Caco-2 (cell line): ENCODE measurements at regions not wholly inside any gene's neighbourhood (a gene's known extent, or its start where the extent isn't known, plus 50 kb on each side); places are given as distances from the start of the nearest gene placed in this dataset.

Experiments used
- BruUV-seq: library from RNA; stranded (reverse); fragments of 400-500 nt; replicated peaks from 2 replicates; lab custom pipeline; 2021; lab: Mats Ljungman, UMichigan
- CTCF ChIA-PET: fragments of 300-600 bp; sonication (Branson Sonifier 250); formaldehyde crosslinking; loops from one replicate; lab custom pipeline; 2022; ENCODE audit warnings: antibody characterized with exemption; lab: Charles Lee
- POLR2A ChIA-PET: fragments of 300-600 bp; sonication (Branson Sonifier 250); formaldehyde crosslinking; loops from one replicate; lab custom pipeline; 2022; ENCODE audit warnings: antibody characterized with exemption; lab: Charles Lee
- DNase-seq, 2 experiments: peaks; one replicate each; pipeline versions ENCODE4 v3.0.0 to v3.0.0-alpha.2; 2020 to 2022
- H3K27me3 ChIP-seq: replicated peaks from 2 replicates; pipeline ENCODE4 v1.6.0; 2011; ENCODE audit warnings: low read length; ENCODE audit not compliant: control insufficient read depth, insufficient read depth
- H3K36me3 ChIP-seq: 2 replicates; pipeline ENCODE4 v1.5.1; 2011; ENCODE audit warnings: low read length; ENCODE audit not compliant: control insufficient read depth, insufficient read depth
- H3K4me1 ChIP-seq: fragments of 250-450 bp; sonication (Bioruptor Pico); 2 replicates; pipeline ENCODE4 v1.5.1; 2020; ENCODE audit warnings: mild to moderate bottlenecking
- H3K4me3 ChIP-seq: 2 replicates; pipeline ENCODE4 v1.5.1; 2011; ENCODE audit warnings: low read depth, mild to moderate bottlenecking, control low read depth, low read length
- H3K9me3 ChIP-seq: fragments of 250-450 bp; sonication (Bioruptor Pico); 2 replicates; pipeline ENCODE4 v1.5.1; 2020; ENCODE audit warnings: mild to moderate bottlenecking, moderate library complexity
- H3K27ac Mint-ChIP-seq: one replicate; pipeline ENCODE4 v1.8.0; 2022; ENCODE audit warnings: mixed read lengths; ENCODE audit not compliant: unreplicated experiment
- H3K27me3 Mint-ChIP-seq: one replicate; pipeline ENCODE4 v1.8.0; 2022; ENCODE audit warnings: mixed read lengths; ENCODE audit not compliant: insufficient read depth, unreplicated experiment
- H3K36me3 Mint-ChIP-seq: one replicate; pipeline ENCODE4 v1.8.0; 2022; ENCODE audit warnings: mild to moderate bottlenecking, mixed read lengths; ENCODE audit not compliant: insufficient read depth, unreplicated experiment
- H3K4me1 Mint-ChIP-seq: one replicate; pipeline ENCODE4 v1.8.0; 2022; ENCODE audit warnings: low read depth, mixed read lengths; ENCODE audit not compliant: unreplicated experiment
- H3K4me3 Mint-ChIP-seq: one replicate; pipeline ENCODE4 v1.8.0; 2022; ENCODE audit warnings: mild to moderate bottlenecking, moderate library complexity, mixed read lengths; ENCODE audit not compliant: unreplicated experiment
- H3K9me3 Mint-ChIP-seq: one replicate; pipeline ENCODE4 v1.8.0; 2022; ENCODE audit warnings: mixed read lengths; ENCODE audit not compliant: unreplicated experiment
- CTCF ChIP-seq, 2 experiments: fragments of 200-600 bp in 1 of 2; IDR thresholded peaks; 1 replicate in 1 of 2; 2 replicates in 1 of 2; pipeline versions ENCODE4 v1.5.1 to v1.8.0; 2011 to 2022; ENCODE audit warnings: antibody characterized with exemption in 1 of 2, control low read depth in 1 of 2, inconsistent platforms in 1 of 2, low read depth in 1 of 2, low read length in 1 of 2, mild to moderate bottlenecking in 1 of 2, moderate library complexity in 1 of 2; ENCODE audit not compliant: insufficient read depth in 1 of 2, severe bottlenecking in 1 of 2, unreplicated experiment in 1 of 2
- intact Hi-C: fragments of 100-400 bp; cut with micrococcal nuclease; formaldehyde crosslinking; loops from one replicate; pipeline ENCODE4 v1.10.0; 2022; ENCODE audit not compliant: unreplicated experiment

DNA sequence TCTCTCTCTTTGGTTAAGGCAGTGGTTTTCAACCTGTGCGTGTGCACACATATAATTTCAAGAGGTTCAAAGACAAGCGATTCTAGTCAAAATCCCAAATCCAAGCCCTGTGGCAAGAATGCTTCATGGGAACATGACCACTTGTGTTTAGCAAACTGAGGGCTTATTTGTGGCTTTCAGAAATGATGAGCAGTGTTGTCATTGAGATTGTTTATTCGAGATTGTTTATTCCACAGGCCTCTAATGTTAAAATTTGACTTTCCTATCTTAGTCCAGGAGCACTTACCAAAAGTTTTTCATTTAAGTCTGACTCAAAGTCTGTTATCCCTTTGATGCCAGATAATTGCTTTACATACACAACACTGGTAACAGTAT lies 111.1 kb upstream of the ELL2 start:
- H3K4me3 ChIP-seq: no peak overlapping the region
- no peaks in the 10 kb centered on the region for H3K27me3 ChIP-seq
- H3K9me3 Mint-ChIP-seq: no peaks in the 10 kb centered on the region
- H3K4me3 Mint-ChIP-seq: no peak overlapping the region
- no peak for TF ChIP-seq CTCF (IDR thresholded peaks at IDR 0.05; ENCODE audit: insufficient read depth in 1 of 2, low read depth in 1 of 2, low read length in 1 of 2, severe bottlenecking in 1 of 2, unreplicated experiment in 1 of 2)
- ChIA-PET CTCF (no interaction called here), POLR2A (no interaction called here)
- no peaks in the 10 kb centered on the region for H3K36me3 ChIP-seq
- no peak overlapping the region for H3K27ac Mint-ChIP-seq
- H3K4me1 Mint-ChIP-seq: peaks cover 32% of the 10 kb centered on the region
- no peak for DNase-seq
- BruUV-seq: no TSS peak
- no peaks in the 10 kb centered on the region for H3K36me3 Mint-ChIP-seq
- intact Hi-C loops: loop anchor here (5.0 kb wide), 1 partner anchor 265 kb away; no protein-coding TSS in a partner anchor
- H3K4me1 ChIP-seq: peaks cover 26% of the 10 kb centered on the region
- no peaks in the 10 kb centered on the region for H3K9me3 ChIP-seq
- no peaks in the 10 kb centered on the region for H3K27me3 Mint-ChIP-seq

DNA sequence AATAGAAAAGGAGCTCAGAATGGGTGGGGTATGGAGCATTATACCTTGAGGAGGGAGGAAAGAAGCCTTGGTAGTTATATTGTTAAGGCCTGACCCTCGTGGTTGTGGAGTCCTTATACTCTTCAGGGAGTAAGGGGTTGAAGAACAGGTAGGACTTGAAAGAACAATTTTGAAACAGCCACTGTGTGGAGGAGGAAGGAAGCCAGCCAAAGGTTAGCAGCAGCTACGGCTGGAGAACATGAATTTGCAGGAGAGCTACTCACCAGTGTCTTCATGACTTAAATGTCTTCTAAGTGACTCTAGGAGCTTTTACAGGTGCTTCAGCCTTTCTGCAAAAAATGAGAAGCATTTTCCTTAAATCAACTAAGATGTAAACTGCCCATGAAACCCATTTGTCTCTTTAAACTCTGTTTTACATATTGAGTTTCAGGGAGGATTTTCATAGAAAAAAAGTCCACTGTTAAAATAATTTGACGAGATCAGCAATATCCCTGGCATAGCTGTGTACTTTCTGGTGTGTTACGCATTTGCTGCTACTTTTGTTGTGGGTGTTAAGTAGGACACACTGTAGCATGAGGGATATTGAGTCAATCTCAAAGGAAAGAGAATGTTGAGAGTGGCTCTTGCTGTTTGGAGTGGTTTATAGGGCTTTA lies 110.6 kb upstream of the ELL2 start:
- Histone ChIP-seq H3K36me3 (no peaks in the 10 kb centered on the region), H3K27me3 (no peaks in the 10 kb centered on the region), H3K4me3 (no peak overlapping the region), H3K9me3 (no peaks in the 10 kb centered on the region), H3K4me1 (peaks cover 32% of the 10 kb centered on the region)
- BruUV-seq: no TSS peak
- no peak for TF ChIP-seq CTCF (IDR thresholded peaks at IDR 0.05; ENCODE audit: insufficient read depth in 1 of 2, low read depth in 1 of 2, low read length in 1 of 2, severe bottlenecking in 1 of 2, unreplicated experiment in 1 of 2)
- POLR2A ChIA-PET: no interaction called here
- intact Hi-C loops: loop anchor here (5.0 kb wide), 1 partner anchor 265 kb away; no protein-coding TSS in a partner anchor
- H3K4me3 Mint-ChIP-seq: no peak overlapping the region
- no peak for DNase-seq
- CTCF ChIA-PET: no interaction called here
- H3K27me3 Mint-ChIP-seq: no peaks in the 10 kb centered on the region
- H3K9me3 Mint-ChIP-seq: no peaks in the 10 kb centered on the region
- H3K27ac Mint-ChIP-seq: no peak overlapping the region
- peaks cover 35% of the 10 kb centered on the region for H3K4me1 Mint-ChIP-seq
- no peaks in the 10 kb centered on the region for H3K36me3 Mint-ChIP-seq

GRCh38 chr5:96070622-96071225 lies 109.1 kb upstream of the ELL2 start:
- no peak overlapping the region for H3K4me3 ChIP-seq
- Mint-ChIP-seq H3K4me1 (peaks cover 44% of the 10 kb centered on the region), H3K4me3 (no peak overlapping the region), H3K36me3 (no peaks in the 10 kb centered on the region), H3K9me3 (no peaks in the 10 kb centered on the region), H3K27me3 (no peaks in the 10 kb centered on the region), H3K27ac (peak overlapping the region; percentile 7)
- H3K27me3 ChIP-seq: no peaks in the 10 kb centered on the region
- H3K36me3 ChIP-seq: no peaks in the 10 kb centered on the region
- BruUV-seq: no TSS peak
- no peak for DNase-seq
- intact Hi-C loops: loop anchor here (5.0 kb wide), 1 partner anchor 267 kb away; no protein-coding TSS in a partner anchor
- peaks cover 39% of the 10 kb centered on the region for H3K4me1 ChIP-seq
- H3K9me3 ChIP-seq: no peaks in the 10 kb centered on the region
- POLR2A ChIA-PET: no interaction called here
- CTCF ChIA-PET: no interaction called here
- TF ChIP-seq CTCF (IDR thresholded peaks at IDR 0.05; ENCODE audit: insufficient read depth in 1 of 2, low read depth in 1 of 2, low read length in 1 of 2, severe bottlenecking in 1 of 2, unreplicated experiment in 1 of 2): no peak
